ENCODE measurements at regions not wholly inside any gene's neighbourhood (a gene's known extent, or its start where the extent isn't known, plus 50 kb on each side); places are given as distances from the start of the nearest gene placed in this dataset.
"Not testable (repeated sequence)": the region's sequence is repeated elsewhere in the genome, so short reads cannot be mapped to it uniquely, and the experiment has no call there.

GRCh38 chr11:71172680-71173079 is 79.7 kb downstream of the SHANK2 start:
- no peaks in the 10 kb centered on the region for H3K4me1 Mint-ChIP-seq
- H3K4me3 Mint-ChIP-seq: no peak overlapping the region
- ATAC-seq (replicated peaks): no peak
- peaks cover 19% of the 10 kb centered on the region for H3K9me3 Mint-ChIP-seq
- no peak overlapping the region for H3K27ac Mint-ChIP-seq
- H3K36me3 Mint-ChIP-seq (ENCODE audit: low read depth): no peaks in the 10 kb centered on the region
- peaks cover 25% of the 10 kb centered on the region for H3K27me3 Mint-ChIP-seq

DNA sequence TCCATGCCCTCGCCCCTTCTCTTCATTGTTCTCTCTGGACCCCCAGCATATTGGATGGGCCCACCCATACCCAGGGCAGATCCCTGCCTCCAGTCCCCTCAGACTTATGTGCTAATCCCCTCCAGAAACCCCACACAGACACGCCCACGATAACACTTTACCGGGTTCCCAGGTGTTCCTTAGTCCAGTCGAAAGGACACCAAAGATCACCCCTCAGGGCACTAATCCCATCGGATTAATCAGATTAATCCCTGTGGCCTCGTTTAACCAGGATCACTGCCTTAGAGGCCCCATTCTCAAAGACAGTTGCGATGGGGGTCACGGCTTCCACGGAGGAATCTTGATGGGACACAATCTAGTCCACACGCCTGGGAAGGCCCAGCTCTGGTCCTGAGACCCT is 80.8 kb downstream of the SHANK2 start:
- Mint-ChIP-seq H3K9me3 (peaks cover 8% of the 10 kb centered on the region), H3K36me3 (ENCODE audit: low read depth) (no peaks in the 10 kb centered on the region), H3K4me1 (no peaks in the 10 kb centered on the region), H3K27ac (no peak overlapping the region), H3K4me3 (no peak overlapping the region), H3K27me3 (peaks cover 16% of the 10 kb centered on the region)
- ATAC-seq (replicated peaks): no peak

- no peak for ATAC-seq (replicated peaks)
- H3K4me1 Mint-ChIP-seq: no peaks in the 10 kb centered on the region
- H3K4me3 Mint-ChIP-seq: no peak overlapping the region
- no peaks in the 10 kb centered on the region for H3K36me3 Mint-ChIP-seq (ENCODE audit: low read depth)
- no peak overlapping the region for H3K27ac Mint-ChIP-seq
- H3K27me3 Mint-ChIP-seq: peaks cover 13% of the 10 kb centered on the region
- H3K9me3 Mint-ChIP-seq: peaks cover 5% of the 10 kb centered on the region
Measured at GRCh38 chr11:71170624-71171423, 81.6 kb downstream of the SHANK2 start.

- no peaks in the 10 kb centered on the region for H3K36me3 Mint-ChIP-seq (ENCODE audit: low read depth)
- no peaks in the 10 kb centered on the region for H3K9me3 Mint-ChIP-seq
- peaks cover 8% of the 10 kb centered on the region for H3K27me3 Mint-ChIP-seq
- ATAC-seq (replicated peaks): no peak
- no peak overlapping the region for H3K27ac Mint-ChIP-seq
- H3K4me3 Mint-ChIP-seq: no peak overlapping the region
- no peaks in the 10 kb centered on the region for H3K4me1 Mint-ChIP-seq
Measured at GRCh38 chr11:71169313-71169712, 83.1 kb downstream of the SHANK2 start.

GRCh38 chr11:71167814-71168213 is 84.6 kb downstream of the SHANK2 start:
- not testable (repeated sequence) for H3K4me1 Mint-ChIP-seq; H3K4me3 Mint-ChIP-seq; ATAC-seq (replicated peaks); H3K27ac Mint-ChIP-seq; H3K9me3 Mint-ChIP-seq; H3K27me3 Mint-ChIP-seq; H3K36me3 Mint-ChIP-seq (ENCODE audit: low read depth)

GRCh38 chr11:71165771-71166170 is 86.6 kb downstream of the SHANK2 start:
- Mint-ChIP-seq H3K27me3 (no peaks in the 10 kb centered on the region), H3K36me3 (ENCODE audit: low read depth) (no peaks in the 10 kb centered on the region), H3K4me3 (no peak overlapping the region), H3K4me1 (no peaks in the 10 kb centered on the region), H3K27ac (no peak overlapping the region), H3K9me3 (no peaks in the 10 kb centered on the region)
- ATAC-seq (replicated peaks): no peak

GRCh38 chr11:71164621-71165020 is 87.8 kb downstream of the SHANK2 start:
- Mint-ChIP-seq H3K4me1 (no peaks in the 10 kb centered on the region), H3K9me3 (no peaks in the 10 kb centered on the region), H3K4me3 (no peak overlapping the region), H3K36me3 (ENCODE audit: low read depth) (no peaks in the 10 kb centered on the region), H3K27ac (no peak overlapping the region), H3K27me3 (no peaks in the 10 kb centered on the region)
- ATAC-seq (replicated peaks): no peak

DNA sequence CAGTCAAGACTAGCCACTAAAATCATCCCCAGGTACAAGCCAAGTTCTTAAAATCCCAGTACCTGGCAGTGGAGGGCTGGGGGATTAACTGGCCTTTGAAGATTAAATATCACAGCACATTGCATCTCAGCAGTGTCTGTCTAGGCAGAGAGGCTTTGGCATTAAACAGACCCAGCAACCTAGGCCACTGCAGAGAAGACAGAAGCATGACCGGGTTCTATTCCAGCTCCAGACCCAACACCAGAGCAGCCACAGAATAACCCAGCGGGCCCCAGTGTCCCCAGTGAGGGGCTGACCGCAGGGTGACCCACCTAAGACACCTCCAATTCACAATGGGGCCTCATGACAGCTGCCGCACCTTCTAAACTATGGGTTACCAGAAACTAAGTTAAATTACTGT is 88.2 kb downstream of the SHANK2 start:
- Mint-ChIP-seq H3K4me3 (no peak overlapping the region), H3K4me1 (no peaks in the 10 kb centered on the region), H3K36me3 (ENCODE audit: low read depth) (no peaks in the 10 kb centered on the region), H3K9me3 (no peaks in the 10 kb centered on the region), H3K27me3 (no peaks in the 10 kb centered on the region), H3K27ac (no peak overlapping the region)
- ATAC-seq (replicated peaks): no peak

DNA sequence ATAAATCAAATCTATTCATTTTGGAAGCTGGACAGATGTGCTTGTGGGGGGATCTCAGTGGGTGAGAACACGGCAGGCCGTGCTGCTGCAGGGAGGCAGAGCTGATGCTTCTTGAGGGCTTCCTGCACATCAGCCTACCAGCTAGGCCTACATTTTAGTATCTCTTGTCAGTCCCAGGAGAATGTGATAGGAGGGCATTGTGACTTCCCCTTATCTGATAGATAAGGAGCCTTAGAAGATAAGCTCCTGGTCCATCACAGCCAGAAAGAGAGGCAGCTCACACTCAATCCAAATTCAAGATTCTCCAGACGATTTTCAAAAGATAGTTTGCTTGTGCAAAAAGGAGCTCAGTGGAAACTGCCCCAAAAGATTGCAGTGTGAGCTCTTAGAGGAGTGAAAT is 89.0 kb downstream of the SHANK2 start:
- H3K4me3 Mint-ChIP-seq: no peak overlapping the region
- H3K27ac Mint-ChIP-seq: no peak overlapping the region
- no peaks in the 10 kb centered on the region for H3K4me1 Mint-ChIP-seq
- ATAC-seq (replicated peaks): no peak
- no peaks in the 10 kb centered on the region for H3K36me3 Mint-ChIP-seq (ENCODE audit: low read depth)
- no peaks in the 10 kb centered on the region for H3K27me3 Mint-ChIP-seq
- H3K9me3 Mint-ChIP-seq: no peaks in the 10 kb centered on the region

DNA sequence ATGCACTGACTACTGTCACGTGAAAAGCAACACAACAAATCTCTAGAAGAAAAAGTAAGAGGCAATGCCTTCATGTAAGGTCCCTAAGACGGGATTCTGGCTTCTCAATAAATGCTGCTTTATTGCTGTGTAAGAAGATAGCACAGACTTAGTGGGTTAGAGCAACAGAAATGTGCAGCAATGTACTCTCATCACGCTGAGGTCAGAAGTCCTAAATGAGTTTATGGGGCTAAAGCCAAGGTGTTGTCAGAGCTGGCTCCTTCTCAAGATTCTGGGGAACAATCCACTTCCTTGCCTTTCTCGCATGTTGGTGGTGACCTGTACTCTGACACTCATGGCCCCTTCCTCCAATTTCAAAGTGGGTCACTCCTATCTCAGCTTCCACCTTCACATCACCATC is 93.4 kb downstream of the SHANK2 start:
- Mint-ChIP-seq H3K9me3 (no peaks in the 10 kb centered on the region), H3K27me3 (peaks cover 13% of the 10 kb centered on the region), H3K4me1 (no peaks in the 10 kb centered on the region), H3K36me3 (ENCODE audit: low read depth) (no peaks in the 10 kb centered on the region), H3K27ac (no peak overlapping the region), H3K4me3 (no peak overlapping the region)
- no peak for ATAC-seq (replicated peaks)

- not testable (repeated sequence) for H3K4me1 Mint-ChIP-seq; H3K27ac Mint-ChIP-seq; ATAC-seq (replicated peaks); H3K9me3 Mint-ChIP-seq; H3K36me3 Mint-ChIP-seq (ENCODE audit: low read depth); H3K4me3 Mint-ChIP-seq
- H3K27me3 Mint-ChIP-seq: peaks cover 14% of the 10 kb centered on the region
Measured at GRCh38 chr11:71157676-71158075, 94.7 kb downstream of the SHANK2 start.

- no peak for ATAC-seq (replicated peaks)
- no peaks in the 10 kb centered on the region for H3K9me3 Mint-ChIP-seq
- no peak overlapping the region for H3K4me3 Mint-ChIP-seq
- H3K4me1 Mint-ChIP-seq: no peaks in the 10 kb centered on the region
- H3K36me3 Mint-ChIP-seq (ENCODE audit: low read depth): no peaks in the 10 kb centered on the region
- peaks cover 22% of the 10 kb centered on the region for H3K27me3 Mint-ChIP-seq
- no peak overlapping the region for H3K27ac Mint-ChIP-seq
Measured at GRCh38 chr11:71156301-71156700, 96.1 kb downstream of the SHANK2 start.

DNA sequence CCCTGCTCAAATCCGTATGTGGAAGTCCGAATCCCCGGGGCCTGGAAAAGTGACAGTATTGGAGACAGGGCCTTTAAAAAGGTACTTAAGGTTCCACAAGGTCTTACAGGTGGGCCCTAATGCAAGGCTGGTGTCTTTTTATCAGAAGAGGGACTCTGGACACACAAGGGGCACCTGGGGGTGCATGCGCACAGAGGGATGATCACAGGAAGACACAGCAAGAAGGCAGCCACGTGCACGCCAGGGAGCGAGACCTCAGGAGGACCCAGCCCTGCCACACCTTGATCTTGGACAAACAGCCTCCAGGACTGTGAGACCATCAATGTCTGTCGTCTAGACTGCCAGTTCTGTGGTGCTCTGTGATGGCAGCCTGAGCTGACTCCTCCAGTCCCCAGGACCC is 96.5 kb downstream of the SHANK2 start:
- Mint-ChIP-seq H3K9me3 (no peaks in the 10 kb centered on the region), H3K4me1 (no peaks in the 10 kb centered on the region), H3K27me3 (peaks cover 23% of the 10 kb centered on the region), H3K27ac (no peak overlapping the region), H3K36me3 (ENCODE audit: low read depth) (no peaks in the 10 kb centered on the region), H3K4me3 (no peak overlapping the region)
- no peak for ATAC-seq (replicated peaks)

- Mint-ChIP-seq H3K9me3 (peaks cover 2% of the 10 kb centered on the region), H3K4me3 (no peak overlapping the region), H3K36me3 (ENCODE audit: low read depth) (no peaks in the 10 kb centered on the region), H3K27me3 (peaks cover 23% of the 10 kb centered on the region), H3K27ac (no peak overlapping the region), H3K4me1 (no peaks in the 10 kb centered on the region)
- no peak for ATAC-seq (replicated peaks)
Measured at GRCh38 chr11:71154261-71154805, 98.0 kb downstream of the SHANK2 start.

- peaks cover 23% of the 10 kb centered on the region for H3K27me3 Mint-ChIP-seq
- H3K4me3 Mint-ChIP-seq: no peak overlapping the region
- no peaks in the 10 kb centered on the region for H3K4me1 Mint-ChIP-seq
- peaks cover 4% of the 10 kb centered on the region for H3K9me3 Mint-ChIP-seq
- no peak overlapping the region for H3K27ac Mint-ChIP-seq
- no peak for ATAC-seq (replicated peaks)
- no peaks in the 10 kb centered on the region for H3K36me3 Mint-ChIP-seq (ENCODE audit: low read depth)
Measured at GRCh38 chr11:71153005-71153390, 99.4 kb downstream of the SHANK2 start.
